Lower leg skin (tissue), 3 donors: ENCODE measurements at regions not wholly inside any gene's neighbourhood (a gene's known extent, or its start where the extent isn't known, plus 50 kb on each side); places are given as distances from the start of the nearest gene placed in this dataset.

Experiments used
- POLR2A ChIP-seq, 2 donors: fragments of 450-650 bp; IDR thresholded peaks; one replicate each; pipeline ENCODE4 v1.6.1; 2016 to 2017; ENCODE audit warnings: antibody characterized with exemption in 2 of 2, mild to moderate bottlenecking in 1 of 2, moderate library complexity in 1 of 2
- TF ChIP-seq, protein P1 (sequence below), 3 donors: fragments of 450-650 bp; IDR thresholded peaks; one replicate each; pipeline ENCODE4 v1.5.1; 2016; ENCODE audit warnings: antibody characterized with exemption in 3 of 3, mild to moderate bottlenecking in 3 of 3, moderate library complexity in 2 of 3

- TF ChIP-seq, protein P1, sequence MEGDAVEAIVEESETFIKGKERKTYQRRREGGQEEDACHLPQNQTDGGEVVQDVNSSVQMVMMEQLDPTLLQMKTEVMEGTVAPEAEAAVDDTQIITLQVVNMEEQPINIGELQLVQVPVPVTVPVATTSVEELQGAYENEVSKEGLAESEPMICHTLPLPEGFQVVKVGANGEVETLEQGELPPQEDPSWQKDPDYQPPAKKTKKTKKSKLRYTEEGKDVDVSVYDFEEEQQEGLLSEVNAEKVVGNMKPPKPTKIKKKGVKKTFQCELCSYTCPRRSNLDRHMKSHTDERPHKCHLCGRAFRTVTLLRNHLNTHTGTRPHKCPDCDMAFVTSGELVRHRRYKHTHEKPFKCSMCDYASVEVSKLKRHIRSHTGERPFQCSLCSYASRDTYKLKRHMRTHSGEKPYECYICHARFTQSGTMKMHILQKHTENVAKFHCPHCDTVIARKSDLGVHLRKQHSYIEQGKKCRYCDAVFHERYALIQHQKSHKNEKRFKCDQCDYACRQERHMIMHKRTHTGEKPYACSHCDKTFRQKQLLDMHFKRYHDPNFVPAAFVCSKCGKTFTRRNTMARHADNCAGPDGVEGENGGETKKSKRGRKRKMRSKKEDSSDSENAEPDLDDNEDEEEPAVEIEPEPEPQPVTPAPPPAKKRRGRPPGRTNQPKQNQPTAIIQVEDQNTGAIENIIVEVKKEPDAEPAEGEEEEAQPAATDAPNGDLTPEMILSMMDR (IDR thresholded peaks at IDR 0.05), result no peak
- no peak for TF ChIP-seq POLR2A (IDR thresholded peaks at IDR 0.05)
These were observed 110.5 kb upstream of the SLITRK1 start for GRCh38 chr13:83992566-83993358.
